ENCODE measurements at regions not wholly inside any gene's neighbourhood (a gene's known extent, or its start where the extent isn't known, plus 50 kb on each side); places are given as distances from the start of the nearest gene placed in this dataset.
A peak's percentile ranks its signal among the peaks of the same experiment; 100 is the strongest.
"Not testable (repeated sequence)": the region's sequence is repeated elsewhere in the genome, so short reads cannot be mapped to it uniquely, and the experiment has no call there.

DNA sequence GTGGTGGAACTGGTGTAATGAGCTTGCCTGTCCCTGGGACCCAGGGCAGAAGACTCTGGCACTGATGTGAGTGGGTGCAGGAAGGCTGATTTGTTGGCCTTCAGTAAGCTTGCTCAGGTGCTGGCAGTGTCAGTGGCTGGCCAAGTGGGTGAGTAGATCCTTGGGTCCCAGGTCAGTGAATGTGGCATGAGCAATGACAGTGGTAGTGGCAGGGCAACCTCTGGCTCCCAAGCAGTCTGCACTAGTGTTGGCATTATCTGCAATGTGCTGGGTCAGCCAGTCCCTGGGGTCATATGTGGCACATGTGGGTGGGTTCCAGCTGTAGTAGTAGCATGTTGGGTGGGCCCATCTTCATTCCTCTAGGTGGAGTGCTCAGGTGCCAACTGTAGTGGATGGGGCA lies 640.9 kb upstream of the GRM3 start:
- no peak for DNase-seq

DNA sequence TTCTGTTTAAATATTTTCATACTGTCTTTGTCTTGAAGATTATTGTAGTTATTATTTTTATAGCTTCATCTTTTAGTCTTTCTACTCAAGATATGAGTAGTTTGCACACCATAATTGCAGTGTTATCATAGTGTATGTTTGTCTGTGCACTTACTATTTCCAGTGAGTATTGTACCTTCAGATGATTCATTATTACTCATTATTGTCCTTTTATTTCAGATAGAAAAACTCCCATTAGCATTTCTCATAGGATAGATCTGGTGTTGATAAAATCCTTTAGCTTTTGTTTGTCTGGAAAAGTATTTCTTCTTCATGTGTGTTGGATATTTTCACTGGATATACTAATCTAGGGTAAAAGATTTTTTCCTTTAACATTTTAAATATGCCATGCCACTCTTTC lies 646.2 kb upstream of the GRM3 start:
- DNase-seq = no peak

DNA sequence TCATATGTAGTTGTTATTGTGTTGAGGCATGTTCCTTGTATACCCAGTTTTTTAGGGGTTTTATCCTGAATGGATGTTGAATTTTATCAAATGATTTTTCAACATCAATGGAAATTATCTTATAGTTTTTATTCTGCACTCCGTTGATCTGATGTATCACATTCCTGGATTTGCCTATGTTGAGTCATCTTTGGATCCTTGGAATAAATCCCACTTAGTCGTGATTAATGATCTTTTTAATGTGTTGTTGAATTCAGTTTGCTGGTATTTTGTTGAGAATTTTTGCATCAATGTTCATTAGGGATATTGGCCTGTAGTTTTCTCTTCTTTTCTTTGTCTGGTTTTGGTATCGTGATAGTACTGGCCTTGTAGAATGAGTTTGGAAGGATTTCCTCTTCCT lies 648.6 kb upstream of the GRM3 start:
- DNase-seq = no peak

DNA sequence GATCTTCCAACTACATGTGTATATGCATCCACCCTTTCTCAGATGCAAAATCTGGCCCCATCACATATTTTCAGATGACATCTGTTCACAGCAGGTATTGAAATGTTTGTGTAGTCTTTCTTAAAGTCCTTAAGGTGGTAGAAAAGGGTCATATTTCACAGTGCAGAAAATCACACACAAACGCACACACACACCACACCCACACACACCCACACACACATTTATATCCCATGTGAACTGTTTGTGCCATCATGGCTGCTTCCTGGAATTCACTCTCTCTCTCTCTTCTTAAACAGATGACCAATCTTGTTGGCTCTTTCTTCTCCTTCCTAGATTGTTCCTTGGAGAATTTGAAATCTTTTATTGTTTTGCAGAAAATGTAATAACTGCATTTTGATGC lies 663.0 kb upstream of the GRM3 start:
- no peak for DNase-seq

DNA sequence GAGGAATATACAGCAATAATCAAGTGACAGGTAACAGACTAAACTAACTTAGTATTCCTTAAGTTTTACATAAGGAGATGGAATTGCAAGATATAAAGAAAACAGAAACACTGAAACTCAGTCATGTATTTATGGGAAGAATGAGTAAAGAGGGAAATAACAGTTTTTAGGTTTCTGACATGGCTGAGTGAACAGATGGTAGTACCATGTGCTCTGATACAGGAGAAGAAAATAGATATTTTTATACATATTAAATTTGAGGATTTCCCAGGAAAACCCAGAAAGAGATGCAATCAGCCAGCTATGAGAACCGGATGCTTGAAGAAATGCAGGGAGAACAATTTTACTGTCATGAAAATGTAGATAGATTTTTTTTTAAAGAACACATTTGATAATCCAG lies 669.5 kb upstream of the GRM3 start:
- no peak for DNase-seq

DNA sequence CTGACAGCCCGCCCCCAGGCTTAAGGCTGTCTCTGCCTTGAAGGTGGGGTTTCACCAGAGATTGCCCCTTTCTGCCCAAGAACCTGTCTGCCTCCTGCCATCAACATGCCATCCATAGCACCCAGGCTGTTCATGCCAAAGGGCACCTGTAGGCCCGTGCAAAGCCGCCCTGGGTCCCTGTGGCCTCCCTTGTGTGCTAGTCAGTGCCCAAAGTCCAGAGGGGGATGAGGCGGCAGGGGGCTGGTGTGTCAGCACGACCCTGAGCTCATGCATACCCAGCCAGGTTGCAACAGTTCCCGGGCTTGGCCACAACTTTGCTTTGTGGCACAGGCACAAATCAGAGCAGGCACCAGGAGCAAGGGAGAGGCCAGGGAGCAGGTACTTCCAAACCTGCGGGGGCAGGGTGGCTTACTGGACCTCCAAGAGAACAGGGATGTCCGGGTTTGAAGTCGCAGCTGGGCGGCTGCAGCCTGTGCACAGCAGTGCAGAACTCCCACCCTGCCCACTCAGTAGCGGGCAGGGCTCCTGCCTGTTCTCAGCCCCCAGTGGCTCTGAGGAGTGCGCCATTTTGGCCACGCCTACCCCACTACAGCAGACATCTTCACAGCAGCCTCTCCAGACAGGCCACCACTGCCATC lies 671.1 kb upstream of the GRM3 start:
- no peak for DNase-seq

DNA sequence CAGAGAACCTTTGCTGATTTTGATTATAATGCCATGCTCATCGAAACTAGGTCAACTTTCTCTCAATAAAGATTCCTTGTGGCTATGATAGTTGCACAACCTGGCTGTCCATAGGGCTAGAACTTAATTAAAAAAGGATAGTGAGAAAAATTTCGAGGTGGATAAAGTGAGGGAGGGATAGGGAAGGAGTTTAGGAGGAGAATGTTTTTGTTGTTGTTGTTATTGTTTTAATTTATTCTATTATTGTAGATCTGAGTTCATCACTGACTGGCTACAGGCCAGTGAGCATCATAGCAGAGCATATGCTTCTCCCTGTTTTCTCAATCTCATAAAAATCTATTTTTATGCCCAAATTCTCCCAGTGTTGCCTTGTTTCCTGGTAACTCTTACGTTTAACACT lies 688.7 kb upstream of the GRM3 start:
- no peak for DNase-seq

DNA sequence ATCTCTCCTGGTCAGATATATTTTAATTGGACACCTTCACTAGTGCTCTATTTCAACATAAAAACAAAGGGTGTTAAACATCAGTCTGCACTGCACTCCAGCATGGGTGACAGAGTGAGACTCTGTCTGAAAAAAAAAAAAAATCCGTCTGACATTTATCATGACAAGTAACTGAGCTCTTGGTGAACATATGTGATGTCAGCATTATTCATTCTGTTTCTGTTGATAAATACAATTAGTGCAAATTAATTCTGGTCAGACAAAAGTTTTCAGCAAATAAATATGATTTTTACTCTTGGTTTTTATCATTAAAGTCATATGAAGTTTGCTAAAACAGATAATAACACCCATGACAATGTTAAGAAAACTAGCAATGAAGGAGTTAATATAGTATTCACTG lies 692.8 kb upstream of the GRM3 start:
- DNase-seq = no peak

DNA sequence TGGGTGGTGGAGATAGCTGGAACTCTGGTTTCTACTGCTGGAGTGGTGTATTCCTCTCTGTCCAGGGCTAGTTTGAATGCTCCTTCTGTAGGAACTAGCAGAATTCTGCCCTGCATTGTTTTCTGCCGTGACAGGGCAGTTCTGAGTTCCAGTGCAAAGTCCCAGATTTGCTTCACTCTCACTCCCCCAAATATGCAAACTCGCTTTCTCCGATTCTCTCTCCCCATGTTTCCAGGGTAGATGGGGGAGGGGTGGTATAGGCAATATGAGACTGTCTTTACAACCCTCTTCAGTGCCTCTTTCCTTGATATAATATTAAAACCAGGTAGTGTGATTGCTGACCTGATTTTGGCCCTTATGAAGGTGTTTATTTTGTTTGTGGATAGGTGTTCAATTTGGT lies 693.3 kb upstream of the GRM3 start:
- DNase-seq = no peak

DNA sequence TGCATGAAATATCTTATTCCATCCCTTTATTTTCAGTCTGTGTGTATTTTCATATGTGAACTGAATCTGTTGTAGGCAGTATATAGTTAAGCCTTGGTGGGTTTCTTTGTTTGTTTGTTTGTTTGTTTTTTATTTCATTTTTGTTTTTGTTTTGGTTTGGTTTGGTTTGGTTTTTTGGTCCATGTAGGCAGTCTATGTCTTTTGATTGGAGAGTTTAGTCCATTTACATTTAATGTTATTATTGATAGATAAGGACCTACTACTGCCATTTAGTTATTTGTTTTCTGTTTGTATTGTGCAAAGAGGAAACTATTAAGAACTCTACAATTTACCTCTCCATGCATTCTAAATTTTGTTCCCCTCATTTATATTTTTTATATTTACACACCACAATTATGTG lies 695.9 kb upstream of the GRM3 start:
- DNase-seq = no peak

DNA sequence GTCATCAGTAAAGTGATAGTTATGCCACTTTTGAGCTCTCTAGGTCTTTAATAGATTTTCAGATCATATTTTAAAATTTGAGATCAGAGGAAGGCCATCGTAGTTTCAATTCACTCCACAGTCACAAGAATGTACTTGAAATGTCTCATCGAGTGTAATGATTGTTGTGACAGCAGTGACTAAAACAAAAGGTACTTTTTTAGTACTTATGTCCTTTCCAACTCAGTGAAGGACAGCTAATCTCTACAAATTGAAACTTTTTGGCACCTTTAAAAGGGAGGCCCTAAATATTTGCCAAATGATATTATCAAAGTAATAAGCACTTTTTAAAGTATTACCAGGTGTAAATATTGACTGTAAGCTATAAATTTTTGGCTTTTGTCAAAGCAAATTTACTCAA lies 702.9 kb upstream of the GRM3 start:
- no peak for DNase-seq

DNA sequence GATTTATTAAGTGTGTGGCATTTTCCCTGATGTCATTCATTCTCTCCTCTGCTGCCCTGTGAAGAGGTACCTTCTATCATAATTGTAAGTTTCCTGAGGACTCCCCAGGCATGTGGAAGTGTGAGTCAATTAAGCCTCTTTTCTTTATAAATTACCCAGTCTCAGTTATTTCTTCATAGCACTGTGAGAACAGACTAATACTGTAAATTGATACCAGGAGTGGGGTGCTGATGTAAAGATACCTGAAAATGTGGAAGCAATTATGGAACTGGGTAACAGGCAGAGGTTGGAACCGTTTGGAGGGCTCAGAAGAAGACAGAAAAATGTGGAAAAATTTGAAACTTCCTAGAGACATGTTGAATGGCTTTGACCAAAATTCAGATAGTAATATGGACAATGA lies 711.8 kb upstream of the GRM3 start:
- no peak for DNase-seq

DNA sequence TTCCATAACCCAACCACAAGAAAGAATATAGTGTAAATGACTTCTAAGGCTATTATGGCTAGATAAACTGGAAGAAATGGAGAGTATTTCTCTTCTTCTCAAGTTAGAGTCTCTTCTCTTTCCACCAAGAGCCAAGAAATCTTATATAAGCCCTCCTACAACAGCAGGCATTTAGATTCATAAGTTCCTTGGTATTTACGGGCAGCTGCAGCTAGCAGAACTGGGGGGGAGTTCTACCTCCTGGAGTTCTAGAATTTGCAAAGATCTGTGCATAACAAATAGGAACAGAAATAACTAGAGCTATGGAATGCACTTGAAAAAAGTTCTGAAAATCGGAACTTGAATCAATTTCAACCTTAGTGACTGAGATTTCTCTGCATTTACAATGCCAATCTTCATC lies 715.2 kb upstream of the GRM3 start:
- no peak for DNase-seq

DNA sequence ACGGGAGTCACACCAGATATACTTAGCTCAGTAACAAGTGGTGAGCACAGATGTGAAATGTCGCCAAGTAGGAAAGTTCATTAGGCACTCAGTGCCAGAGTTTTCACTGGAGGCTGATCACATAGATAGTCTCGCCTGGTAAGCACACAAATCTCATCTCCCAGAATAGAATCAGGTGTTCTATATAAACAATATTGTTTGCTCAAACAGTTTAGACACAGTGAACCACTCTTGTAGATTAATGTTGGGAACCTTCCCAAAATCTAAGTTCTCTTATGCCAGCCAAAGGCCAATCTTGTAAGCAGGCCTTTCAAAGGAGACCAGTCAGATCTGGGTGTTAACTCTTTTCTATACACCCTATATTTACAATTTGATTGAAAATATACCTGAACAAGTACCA lies 716.5 kb upstream of the GRM3 start:
- DNase-seq = no peak

DNA sequence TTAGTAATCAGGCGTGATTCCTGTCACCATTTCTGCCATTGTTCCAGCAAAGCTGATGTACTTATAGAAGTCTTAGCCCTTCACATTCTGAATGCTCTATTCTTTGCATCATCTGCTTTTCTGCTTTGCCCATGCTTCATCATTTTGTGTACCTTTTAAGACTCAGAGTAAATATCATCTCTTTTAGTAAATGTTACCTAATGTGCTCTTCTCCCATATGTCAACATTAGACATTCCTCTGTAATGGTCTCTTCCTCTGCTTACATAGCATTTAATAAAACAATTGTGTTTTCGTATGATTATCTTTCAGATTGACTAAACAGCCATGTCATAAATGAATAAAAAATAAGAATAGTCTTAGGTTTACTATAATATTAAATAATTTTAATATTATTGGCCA lies 719.6 kb upstream of the GRM3 start:
- no peak for DNase-seq

DNA sequence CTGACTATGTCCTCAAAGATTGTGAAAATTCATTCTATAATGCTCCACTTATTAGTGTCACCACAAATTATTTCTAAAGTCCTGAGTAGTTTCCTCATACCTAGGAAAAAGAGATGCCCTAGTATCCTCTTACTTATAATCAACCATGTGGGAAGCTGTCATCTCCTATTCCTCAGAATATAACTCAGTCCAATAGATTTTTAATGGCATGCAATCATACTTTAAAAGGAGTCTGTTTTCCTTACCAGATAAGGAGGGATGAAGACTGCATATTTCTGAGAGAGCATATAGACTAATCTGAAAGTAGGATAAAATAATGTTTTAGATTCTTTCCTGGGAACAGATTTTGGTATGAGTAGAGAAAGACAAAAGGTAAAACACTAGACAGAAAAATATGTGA lies 727.7 kb upstream of the GRM3 start:
- DNase-seq = no peak

DNA sequence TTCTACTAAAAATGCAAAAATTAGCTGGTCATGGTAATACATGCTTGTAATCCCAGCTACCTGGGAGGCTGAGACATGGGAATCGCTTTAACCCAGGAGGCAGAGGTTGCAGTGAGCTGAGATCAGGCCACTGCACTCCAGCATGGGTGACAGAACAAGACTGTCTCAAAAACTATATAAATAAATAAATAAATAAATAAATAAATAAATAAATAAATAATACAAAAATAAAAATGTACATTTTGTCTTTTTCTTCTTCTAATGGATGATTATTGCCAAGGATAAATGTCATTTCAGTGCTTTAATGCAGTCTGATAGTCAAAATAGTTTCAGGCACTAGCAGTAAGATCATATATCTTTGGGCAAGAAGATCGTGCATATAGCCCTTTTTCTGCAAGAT lies 727.6 kb upstream of the SEMA3D start:
- DNase-seq = no peak

DNA sequence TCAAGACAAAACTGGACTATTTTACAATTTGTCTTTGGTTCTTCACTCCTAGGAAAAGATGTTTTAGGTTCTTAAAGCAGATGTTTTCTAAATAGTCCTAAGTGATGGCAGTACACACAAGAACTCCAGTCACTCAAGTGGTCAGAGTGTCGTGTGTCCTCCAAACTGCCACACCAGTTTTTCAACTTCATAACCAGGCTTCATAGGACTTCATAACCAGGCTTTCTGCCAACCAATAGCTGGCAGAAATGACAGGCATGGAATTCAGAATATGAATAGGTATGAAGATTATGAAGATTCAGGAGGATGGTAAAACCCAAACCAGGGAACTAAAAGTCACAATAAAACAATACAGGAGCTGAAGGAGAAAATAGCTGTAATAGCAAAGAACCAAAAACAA lies 721.2 kb upstream of the SEMA3D start:
- no peak for DNase-seq

DNA sequence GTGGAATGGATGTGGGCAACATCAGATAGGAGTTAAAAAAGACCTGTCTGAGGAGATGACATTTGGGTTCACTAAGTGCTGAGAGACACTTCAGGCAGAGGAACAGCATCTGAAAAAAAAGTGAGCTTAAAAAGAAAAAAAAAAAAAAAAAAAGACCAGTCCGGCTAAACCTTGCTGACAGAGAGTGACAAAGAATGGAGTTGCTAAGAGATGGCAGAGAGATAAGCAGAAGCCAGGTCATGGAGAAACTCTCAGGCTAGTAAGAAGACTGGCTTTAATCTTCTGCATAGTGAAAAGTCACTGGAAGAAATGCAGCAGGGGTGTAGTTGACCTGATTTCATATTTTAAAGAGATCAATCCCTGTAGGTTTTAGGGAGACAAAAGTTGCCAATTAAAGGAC lies 711.1 kb upstream of the SEMA3D start:
- DNase-seq = no peak

DNA sequence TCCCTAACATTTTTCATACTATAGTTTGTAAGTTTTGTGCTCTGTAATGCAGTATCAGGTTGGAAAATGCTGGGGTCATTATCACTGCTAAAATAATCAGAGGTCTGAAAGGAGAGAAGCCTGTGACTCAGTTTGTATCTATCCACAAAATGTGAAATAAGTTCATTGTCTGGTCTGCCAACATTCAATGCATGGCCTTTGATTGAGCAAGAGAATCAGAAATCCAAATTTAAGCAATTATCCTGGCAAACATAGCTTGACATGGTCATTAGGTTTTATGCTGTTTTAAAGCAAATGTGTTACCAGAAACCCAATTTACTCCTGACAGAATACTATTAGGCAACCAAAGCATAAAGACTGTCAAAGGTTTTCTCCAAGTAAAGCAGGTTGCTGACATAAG lies 709.7 kb upstream of the SEMA3D start:
- no peak for DNase-seq

DNA sequence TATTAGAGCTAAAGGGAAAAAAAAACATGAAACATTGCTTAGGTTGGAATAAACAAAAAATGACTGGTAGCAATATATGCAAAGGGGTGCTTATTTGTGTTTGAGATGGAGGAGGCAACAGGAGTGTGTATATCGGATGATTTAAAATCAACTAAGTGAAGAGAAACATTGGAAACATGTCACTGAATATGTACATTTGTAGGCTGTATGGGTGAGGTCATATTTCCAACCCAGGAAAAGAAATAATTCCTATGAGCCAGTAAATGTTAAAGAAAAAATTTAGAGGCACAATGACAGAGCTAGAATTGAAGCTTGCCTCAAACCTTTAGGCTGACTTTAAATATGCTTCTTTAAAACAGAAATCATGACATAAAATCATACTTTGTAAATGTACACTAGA lies 709.0 kb upstream of the SEMA3D start:
- no peak for DNase-seq

DNA sequence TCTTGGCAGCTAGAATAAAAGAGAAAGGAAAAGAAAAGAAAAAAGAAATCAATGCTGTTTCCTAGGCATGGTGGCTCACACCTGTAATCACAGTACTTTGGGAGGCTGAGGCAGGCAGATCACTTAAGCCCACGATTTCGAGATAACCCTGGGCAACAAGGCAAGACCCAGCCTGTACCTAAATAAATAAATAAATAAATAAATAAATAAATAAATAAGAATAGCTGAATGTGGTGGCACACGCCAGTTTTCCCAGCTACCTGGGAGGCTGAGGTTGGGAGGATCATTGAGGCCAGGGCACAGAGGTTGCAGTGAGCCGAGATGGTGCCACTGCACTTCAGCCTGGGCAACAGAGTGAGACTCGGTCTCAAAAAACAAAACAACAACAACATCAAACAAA lies 705.0 kb upstream of the SEMA3D start:
- not testable (repeated sequence) for DNase-seq

DNA sequence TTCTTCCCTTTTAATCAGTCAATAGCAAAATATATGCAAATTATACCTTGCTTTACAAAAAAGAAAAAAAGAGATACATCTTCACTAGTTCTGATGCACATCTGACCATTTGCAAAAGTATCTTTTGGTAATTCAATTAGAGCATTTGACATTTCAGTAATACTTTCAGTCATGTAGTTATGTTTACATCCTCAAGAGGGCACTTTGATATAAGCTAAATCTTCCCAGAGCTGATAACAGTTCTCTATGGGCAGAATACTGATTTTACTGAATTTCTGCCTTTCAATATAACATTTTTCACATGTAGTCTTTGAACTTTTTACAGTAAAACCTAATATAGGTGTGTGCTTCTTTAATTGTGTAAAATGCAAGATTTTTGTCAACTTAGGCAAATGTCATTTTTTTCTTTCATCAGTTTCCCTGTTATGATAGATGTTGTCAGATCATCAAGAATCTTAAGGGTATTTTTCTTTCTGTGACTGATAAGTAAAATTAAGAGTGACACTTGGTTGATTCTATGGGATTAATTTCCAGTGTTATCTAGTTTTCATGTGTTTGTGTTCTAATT lies 703.5 kb upstream of the SEMA3D start:
- peak; percentile 44 for DNase-seq

DNA sequence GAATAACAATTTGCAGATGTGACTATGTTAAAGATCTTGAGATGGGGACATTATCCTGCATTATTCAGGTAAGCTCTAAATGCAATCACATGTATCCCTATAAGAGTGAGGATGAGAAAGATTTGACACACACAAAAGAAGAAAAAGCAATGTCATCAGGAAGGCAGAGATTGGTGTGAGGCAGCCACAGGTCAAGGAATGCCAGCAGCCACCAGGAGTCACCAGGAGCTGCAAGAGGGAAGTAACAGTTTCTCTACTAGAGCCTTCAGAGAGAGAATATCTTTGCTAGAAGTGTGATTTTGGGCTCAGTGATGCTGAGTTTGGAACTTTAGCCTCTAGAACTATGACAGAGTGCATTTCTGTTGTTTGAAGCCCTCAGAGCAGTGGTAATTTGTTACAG lies 700.3 kb upstream of the SEMA3D start:
- DNase-seq = no peak

DNA sequence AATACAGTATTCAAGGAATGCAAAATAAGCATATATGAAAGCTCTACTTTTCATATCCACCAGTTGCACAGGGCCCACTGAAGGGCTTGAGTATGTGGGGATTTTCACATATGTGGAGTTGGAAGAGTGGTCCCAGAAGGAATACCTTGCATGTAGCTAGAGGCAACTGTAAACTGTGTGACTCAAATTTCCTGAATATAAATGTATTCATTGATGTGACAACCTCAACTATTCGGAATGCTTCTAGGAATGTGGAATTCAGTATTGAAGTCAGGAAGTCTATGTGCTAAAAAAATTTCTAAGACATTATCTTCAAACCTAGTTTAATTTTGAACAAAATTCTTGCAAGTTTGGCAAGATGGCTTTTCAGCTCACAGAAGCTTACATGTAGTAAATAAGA lies 695.5 kb upstream of the SEMA3D start:
- no peak for DNase-seq

DNA sequence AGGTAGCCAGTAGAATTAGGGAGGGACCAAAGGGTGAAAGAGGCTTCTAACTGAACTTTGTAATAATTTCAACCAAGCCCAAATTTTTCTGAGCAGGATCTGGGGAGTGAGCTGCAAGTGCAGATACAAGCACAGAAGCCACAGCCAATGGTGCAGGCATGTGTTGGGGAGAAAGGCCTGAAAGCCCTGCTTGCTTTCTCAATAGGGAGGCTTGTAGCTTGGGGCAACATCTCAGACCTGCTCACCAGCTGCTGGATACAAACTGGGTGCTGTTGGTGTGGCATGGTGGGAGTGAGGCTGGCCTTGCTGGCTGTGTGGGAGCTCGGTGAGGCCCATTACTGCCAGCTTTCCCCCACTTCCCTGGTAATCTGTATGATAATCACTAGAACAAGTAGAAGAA lies 688.5 kb upstream of the SEMA3D start:
- no peak for DNase-seq
